Peyer's patch (tissue), 4 donors: ENCODE measurements at regions not wholly inside any gene's neighbourhood (a gene's known extent, or its start where the extent isn't known, plus 50 kb on each side); places are given as distances from the start of the nearest gene placed in this dataset.

Experiments
- CTCF ChIP-seq, 6 experiments: fragments of 450-650 bp in 4 of 6; fragments of 200-600 bp in 2 of 6; sonication (generic) in 1 of 6; IDR thresholded peaks; one replicate each; pipeline ENCODE4 v1.5.1; 2017 to 2019; ENCODE audit warnings: antibody characterized with exemption in 6 of 6, mild to moderate bottlenecking in 3 of 6, moderate library complexity in 1 of 6
- POLR2A ChIP-seq, 2 donors: fragments of 450-650 bp; IDR thresholded peaks; one replicate each; pipeline ENCODE4 v1.5.1; 2017; ENCODE audit warnings: antibody characterized with exemption in 2 of 2, mild to moderate bottlenecking in 2 of 2, moderate library complexity in 2 of 2

DNA sequence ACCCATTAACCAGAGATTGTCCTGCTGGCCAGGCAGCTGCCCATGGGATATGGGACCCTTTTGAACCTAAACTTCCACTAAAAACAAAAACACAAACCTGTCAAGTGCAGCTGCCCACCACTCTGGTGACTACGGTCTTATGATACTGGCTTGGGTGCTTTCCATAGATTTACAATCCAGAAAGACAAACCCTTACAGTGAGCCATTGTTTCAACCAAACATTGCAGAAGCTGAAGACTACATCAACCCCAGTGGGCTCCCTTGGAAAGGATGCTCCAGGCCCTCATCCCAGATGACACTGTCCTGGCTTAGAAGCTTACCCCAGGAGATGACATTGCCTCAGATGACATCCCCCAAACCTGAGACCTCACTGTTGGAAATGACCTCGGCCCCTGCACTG, 56.9 kb upstream of the WNT11 start:
- TF ChIP-seq CTCF (IDR thresholded peaks at IDR 0.05) (no peak), POLR2A (IDR thresholded peaks at IDR 0.05) (no peak)
